NCI-H69 (cell line): ENCODE measurements at regions not wholly inside any gene's neighbourhood (a gene's known extent, or its start where the extent isn't known, plus 50 kb on each side); places are given as distances from the start of the nearest gene placed in this dataset.

ENCODE experiments used
- DNase-seq: peaks from one replicate; lab custom pipeline; 2025; lab: John Stamatoyannopoulos, UW

GRCh38 chr2:224325941-224326340 lies 76.0 kb downstream of the FAM124B start:
- DNase-seq = no peak

- DNase-seq = no peak
Observed at GRCh38 chr2:224324604-224325003, 77.3 kb downstream of the FAM124B start.

GRCh38 chr2:224320660-224321059 lies 81.2 kb downstream of the FAM124B start:
- no peak for DNase-seq

GRCh38 chr2:224319750-224320149 lies 82.2 kb downstream of the FAM124B start:
- no peak for DNase-seq

GRCh38 chr2:224312741-224313140 lies 89.2 kb downstream of the FAM124B start:
- DNase-seq = no peak

- DNase-seq = no peak
Observed at GRCh38 chr2:224310943-224311625, 90.8 kb downstream of the FAM124B start.

- DNase-seq = no peak
Observed at GRCh38 chr2:224309176-224309575, 92.7 kb downstream of the FAM124B start.

- no peak for DNase-seq
Observed at GRCh38 chr2:224308272-224308911, 93.5 kb downstream of the FAM124B start.

- no peak for DNase-seq
Observed at GRCh38 chr2:224302952-224303351, 99.0 kb downstream of the FAM124B start.

- DNase-seq = no peak
Observed at GRCh38 chr2:224293976-224294375, 107.9 kb downstream of the FAM124B start.

- no peak for DNase-seq
Observed at GRCh38 chr2:224287531-224287930, 114.4 kb downstream of the FAM124B start.

- DNase-seq = no peak
Observed at GRCh38 chr2:224286923-224287322, 115.0 kb downstream of the FAM124B start.

GRCh38 chr2:224284134-224284946 lies 117.6 kb downstream of the FAM124B start:
- peak; percentile 54 for DNase-seq

GRCh38 chr2:224283466-224283965 lies 118.4 kb downstream of the FAM124B start:
- no peak for DNase-seq

- DNase-seq = no peak
Observed at GRCh38 chr2:224281374-224281773, 120.5 kb downstream of the FAM124B start.

GRCh38 chr2:224278531-224278930 lies 123.4 kb downstream of the FAM124B start:
- no peak for DNase-seq

GRCh38 chr2:224276251-224276650 lies 125.7 kb downstream of the FAM124B start:
- DNase-seq = no peak

- DNase-seq = no peak
Observed at GRCh38 chr2:224272237-224272910, 129.5 kb downstream of the FAM124B start.

GRCh38 chr2:224271617-224272236 lies 130.2 kb downstream of the FAM124B start:
- DNase-seq = no peak

- DNase-seq = peak; percentile 38
Observed at GRCh38 chr2:224268441-224268840, 133.5 kb downstream of the FAM124B start.

GRCh38 chr2:224264259-224264658 lies 137.6 kb downstream of the FAM124B start:
- DNase-seq = no peak

- DNase-seq = no peak
Observed at GRCh38 chr2:224263571-224264043, 138.3 kb downstream of the FAM124B start.
